Heart left ventricle (tissue), 16 donors: ENCODE measurements at regions not wholly inside any gene's neighbourhood (a gene's known extent, or its start where the extent isn't known, plus 50 kb on each side); places are given as distances from the start of the nearest gene placed in this dataset.

ENCODE experiments used
- ATAC-seq, 4 donors: fragments of 200-7000 bp; cut with Tn5 transposase; one replicate each; pipeline ENCODE4 v1.9.1; 2020 to 2022; ENCODE audit warnings: moderate library complexity in 4 of 4, mild to moderate bottlenecking in 3 of 4, moderate number of reproducible peaks in 1 of 4
- DNase-seq, 5 donors: peaks; one replicate each; pipeline ENCODE4 v3.0.0-alpha.2; 2020
- H3K27ac ChIP-seq, 12 donors: fragments of 200-600 bp; sonication (generic) in 4 of 12; one replicate each; pipeline versions ENCODE4 v1.5.0 to v1.8.0; 2016 to 2022; ENCODE audit warnings: mild to moderate bottlenecking in 2 of 12
- H3K27me3 ChIP-seq, 9 donors: fragments of 200-600 bp; sonication (generic) in 2 of 9; one replicate each; pipeline versions ENCODE4 v1.5.1 to v1.8.0; 2016 to 2022; ENCODE audit warnings: mild to moderate bottlenecking in 3 of 9
- H3K36me3 ChIP-seq, 9 donors: fragments of 200-600 bp; sonication (generic) in 2 of 9; one replicate each; pipeline versions ENCODE4 v1.5.0 to v1.8.0; 2018 to 2022; ENCODE audit warnings: mild to moderate bottlenecking in 2 of 9
- H3K4me1 ChIP-seq, 12 donors: fragments of 200-600 bp; sonication (generic) in 4 of 12; one replicate each; pipeline versions ENCODE4 v1.5.0 to v1.8.0; 2016 to 2022; ENCODE audit warnings: mild to moderate bottlenecking in 3 of 12
- H3K4me3 ChIP-seq, 12 donors: fragments of 200-600 bp; sonication (generic) in 4 of 12; one replicate each; pipeline versions ENCODE4 v1.5.0 to v1.8.0; 2017 to 2022; ENCODE audit warnings: mild to moderate bottlenecking in 9 of 12, moderate library complexity in 4 of 12
- H3K9me3 ChIP-seq, 12 donors: fragments of 200-600 bp; sonication (generic) in 4 of 12; one replicate each; pipeline versions ENCODE4 v1.5.0 to v1.8.0; 2016 to 2022; ENCODE audit warnings: mild to moderate bottlenecking in 1 of 12
- CTCF ChIP-seq, 12 donors: fragments of 200-600 bp; sonication (generic) in 4 of 12; IDR thresholded peaks; one replicate each; pipeline versions ENCODE4 v1.5.0 to v1.8.0; 2018 to 2022; ENCODE audit warnings: antibody characterized with exemption in 12 of 12, mild to moderate bottlenecking in 5 of 12
- POLR2A ChIP-seq, 2 donors: fragments of 450-650 bp; IDR thresholded peaks; one replicate each; pipeline ENCODE4 v1.6.1; 2017; ENCODE audit warnings: antibody characterized with exemption in 2 of 2, mild to moderate bottlenecking in 2 of 2, moderate library complexity in 2 of 2
- WGBS, 4 donors: extraction: QIAGEN DNeasy Blood & Tissue Kit in 2 of 4; methylation state at CpG; one replicate each; pipeline versions ENCODE4 v1.1.5 to v1.1.7; 2013 to 2018; 5-methylcytosine and 5-hydroxymethylcytosine counted together
- intact Hi-C, 10 donors: fragments of 100-400 bp; cut with DNase I; formaldehyde crosslinking; loops; one replicate each; pipeline versions ENCODE4 v1.11.1 to v1.14.2; 2022
- donor health status: ischemic (EF 13 %, LVEDD 7.1; RV severe dilation, severe dysfunction).
- donor health status: healthy with polysubstance abuse.
- donor health status: DM: no; HTN: yes; CAD: no.
- donor health status: DM: no; HTN: no; CAD: no.
- donor health status: ischemic (EF 25% LVEDD 6.9; RV normal size, moderate dysfunction).
- donor health status: ischemic (EF 25% LVEDD 5.7; RV mildly dilated, moderate dysfunction).
- donor health status: healthy.
- donor health status: DM: yes; HTN: yes; CAD: no.
- donor health status: ischemic (EF 35%, LVEDD 5.7; RV mildly dilated, moderate dysfunction).
- donor health status: nonischemic (EF 11% LVEDD 7.7; RV severe dilation, severe dysfunction).
- donor health status: DM: yes; HTN: yes; CAD: no.
- donor health status: PGD.
- donor health status: ischemic (EF 29% LVEDD 5.4; RV normal size, mild dysfunction).
- donor health status: nonischemic (EF 23%, LVEDD 6.1; RV moderate dilation, normal function).

GRCh38 chr6:44535967-44536366 lies 148.5 kb downstream of the CDC5L start:
- Histone ChIP-seq H3K4me3 (no peak overlapping the region), H3K9me3 (peaks cover 0 to 4% (median 0%) of the 10 kb centered on the region in 12 donors), H3K4me1 (no peaks in the 10 kb centered on the region), H3K27ac (no peak overlapping the region), H3K36me3 (no peaks in the 10 kb centered on the region), H3K27me3 (peaks cover 0 to 2% (median 0%) of the 10 kb centered on the region in 9 donors)
- intact Hi-C loops: no loop called here
- ATAC-seq: no peak
- DNase-seq: no peak
- no peak for TF ChIP-seq CTCF (IDR thresholded peaks at IDR 0.05)
- no peak for TF ChIP-seq POLR2A (IDR thresholded peaks at IDR 0.05)
- 87 to 94% (median 92%) methylated on average over 4 of the region's 4 CpGs for WGBS, 4 donors

GRCh38 chr6:44537306-44538049 lies 150.0 kb downstream of the CDC5L start:
- intact Hi-C loops: no loop called here
- 80 to 85% (median 82%) methylated on average over 10 of the region's 10 CpGs for WGBS, 4 donors
- no peak for TF ChIP-seq POLR2A (IDR thresholded peaks at IDR 0.05)
- no peak for TF ChIP-seq CTCF (IDR thresholded peaks at IDR 0.05)

GRCh38 chr6:44538131-44538806 lies 150.8 kb downstream of the CDC5L start:
- ATAC-seq: no peak
- TF ChIP-seq CTCF (IDR thresholded peaks at IDR 0.05) (no peak), POLR2A (IDR thresholded peaks at IDR 0.05) (no peak)
- no peak overlapping the region for H3K4me3 ChIP-seq
- no peak overlapping the region for H3K27ac ChIP-seq
- intact Hi-C loops: no loop called here
- no peaks in the 10 kb centered on the region for H3K36me3 ChIP-seq
- WGBS, 4 donors: 75 to 91% (median 82%) methylated on average over 7 of the region's 7 CpGs
- DNase-seq: no peak
- H3K27me3 ChIP-seq: peaks cover 0 to 2% (median 0%) of the 10 kb centered on the region in 9 donors
- peaks cover 0 to 4% (median 0%) of the 10 kb centered on the region in 12 donors for H3K9me3 ChIP-seq
- H3K4me1 ChIP-seq: peaks cover 0 to 3% (median 0%) of the 10 kb centered on the region in 12 donors

More at GRCh38 chr6:44537306-44538049, 150.0 kb downstream of the CDC5L start:
- Histone ChIP-seq H3K36me3 (no peaks in the 10 kb centered on the region), H3K27me3 (peaks cover 0 to 2% (median 0%) of the 10 kb centered on the region in 9 donors), H3K9me3 (peaks cover 0 to 4% (median 0%) of the 10 kb centered on the region in 12 donors), H3K27ac (no peak overlapping the region), H3K4me1 (peaks cover 0 to 3% (median 0%) of the 10 kb centered on the region in 12 donors), H3K4me3 (no peak overlapping the region)
- ATAC-seq (no peak), DNase-seq (no peak)

GRCh38 chr6:44538807-44539201 lies 151.3 kb downstream of the CDC5L start:
- Histone ChIP-seq H3K27me3 (peaks cover 0 to 2% (median 0%) of the 10 kb centered on the region in 9 donors), H3K27ac (no peak overlapping the region), H3K4me1 (peaks cover 0 to 3% (median 0%) of the 10 kb centered on the region in 12 donors), H3K4me3 (no peak overlapping the region), H3K36me3 (no peaks in the 10 kb centered on the region), H3K9me3 (peaks cover 0 to 4% (median 0%) of the 10 kb centered on the region in 12 donors)
- ATAC-seq (no peak), DNase-seq (no peak)
- intact Hi-C loops: no loop called here
- TF ChIP-seq CTCF (IDR thresholded peaks at IDR 0.05) (no peak), POLR2A (IDR thresholded peaks at IDR 0.05) (no peak)
- whole genome bisulfite sequencing, 4 donors: 56 to 76% (median 70%) methylated on average over 2 of the region's 2 CpGs
